ENCODE measurements at regions not wholly inside any gene's neighbourhood (a gene's known extent, or its start where the extent isn't known, plus 50 kb on each side); places are given as distances from the start of the nearest gene placed in this dataset.
"Not testable (repeated sequence)": the region's sequence is repeated elsewhere in the genome, so short reads cannot be mapped to it uniquely, and the experiment has no call there.

DNA sequence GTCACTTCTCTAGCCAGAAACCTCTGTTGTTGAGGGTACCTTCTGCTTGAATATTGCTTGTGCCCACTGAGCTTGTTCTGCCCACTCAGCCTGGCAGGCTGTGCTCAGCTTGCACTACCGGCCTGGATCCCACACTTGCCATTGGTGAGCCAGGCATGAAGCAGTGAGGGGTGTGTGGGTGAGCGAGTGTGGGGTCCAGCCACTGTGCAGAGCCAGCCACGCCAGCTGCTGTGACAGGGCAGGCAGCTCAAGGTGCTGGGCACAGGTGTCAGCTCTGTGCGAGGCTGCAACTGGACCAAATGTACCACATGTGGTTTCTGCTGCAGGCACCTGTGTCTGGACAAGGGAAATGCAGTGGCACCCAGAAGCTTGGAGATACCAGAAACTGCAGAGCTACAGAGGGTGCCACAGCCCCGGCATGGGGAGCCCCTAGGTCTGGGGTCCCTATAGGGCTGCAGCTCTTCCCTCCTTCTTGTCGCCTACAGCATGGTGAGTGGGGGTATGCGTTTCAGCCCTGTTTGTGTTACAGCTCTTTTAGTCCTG lies 305.1 kb upstream of the RIOK2 start:
- DNase-seq (ENCODE audit: low spot score): no peak

GRCh38 chr5:97489010-97489840 lies 306.2 kb upstream of the RIOK2 start:
- no peak for DNase-seq (ENCODE audit: low spot score)

DNA sequence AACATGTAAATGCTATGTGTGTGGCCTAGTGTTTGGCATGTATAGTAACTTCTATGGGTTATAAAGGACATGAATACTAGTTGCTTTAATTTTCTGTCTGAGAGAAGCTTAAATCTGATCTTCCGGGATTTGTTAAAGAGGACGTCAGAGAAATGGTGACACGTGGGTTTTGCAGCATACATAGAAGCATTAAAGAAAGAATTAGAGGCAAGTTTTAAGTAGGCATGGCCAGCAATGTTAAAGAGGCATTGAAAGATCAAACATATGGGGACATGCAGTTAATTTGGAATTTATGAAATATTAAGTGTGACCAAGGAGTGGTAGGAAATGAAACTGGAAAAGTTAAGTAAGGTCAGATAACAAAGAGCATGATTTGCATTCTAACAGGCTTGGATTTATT lies 311.4 kb upstream of the RIOK2 start:
- no peak for DNase-seq (ENCODE audit: low spot score)

DNA sequence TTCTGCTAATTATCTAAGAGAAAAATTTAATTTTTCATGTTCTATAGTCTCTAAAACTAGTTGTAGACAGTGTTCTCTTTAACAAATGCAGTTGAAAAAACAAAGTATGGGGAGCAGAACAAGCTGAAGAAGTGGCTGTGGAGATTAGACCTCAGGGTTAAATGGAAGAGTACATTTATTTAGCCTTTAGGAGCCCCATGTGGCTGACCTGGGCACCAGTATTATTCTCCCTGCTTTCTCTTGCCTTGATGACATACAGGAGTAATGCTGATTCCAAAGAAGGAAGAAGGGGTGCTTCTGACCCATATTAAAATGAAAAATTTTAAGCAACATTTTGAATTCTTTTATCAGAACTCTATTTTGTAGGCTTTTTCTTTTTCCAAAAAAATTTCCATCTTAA lies 312.3 kb upstream of the RIOK2 start:
- no peak for DNase-seq (ENCODE audit: low spot score)

GRCh38 chr5:97496037-97496436 lies 313.0 kb upstream of the RIOK2 start:
- no peak for DNase-seq (ENCODE audit: low spot score)

- DNase-seq (ENCODE audit: low spot score): no peak
Observed at GRCh38 chr5:97498657-97499056, 315.6 kb upstream of the RIOK2 start.

DNA sequence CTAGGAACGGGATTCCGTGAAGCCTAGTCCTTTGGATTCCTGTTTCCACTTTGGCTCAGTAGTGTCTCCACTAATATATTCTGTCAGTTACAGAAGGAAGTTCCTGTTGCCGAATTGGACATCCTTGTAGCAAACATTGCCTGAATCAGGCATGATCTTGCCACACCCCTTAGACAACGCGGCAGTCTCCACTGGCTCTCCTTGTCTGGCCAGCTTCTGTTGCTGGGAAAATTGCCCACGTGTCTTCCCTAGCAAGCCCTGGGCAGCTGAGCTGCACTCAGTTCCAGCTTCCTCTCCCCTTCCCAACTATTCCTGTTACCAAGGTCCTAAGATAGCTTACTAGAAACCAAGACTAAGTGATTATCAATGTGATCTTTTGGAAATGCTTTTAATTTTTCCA lies 316.6 kb upstream of the RIOK2 start:
- DNase-seq (ENCODE audit: low spot score): no peak

GRCh38 chr5:97501286-97501964 lies 318.4 kb upstream of the RIOK2 start:
- DNase-seq (ENCODE audit: low spot score): no peak

GRCh38 chr5:97501965-97502305 lies 318.9 kb upstream of the RIOK2 start:
- no peak for DNase-seq (ENCODE audit: low spot score)

DNA sequence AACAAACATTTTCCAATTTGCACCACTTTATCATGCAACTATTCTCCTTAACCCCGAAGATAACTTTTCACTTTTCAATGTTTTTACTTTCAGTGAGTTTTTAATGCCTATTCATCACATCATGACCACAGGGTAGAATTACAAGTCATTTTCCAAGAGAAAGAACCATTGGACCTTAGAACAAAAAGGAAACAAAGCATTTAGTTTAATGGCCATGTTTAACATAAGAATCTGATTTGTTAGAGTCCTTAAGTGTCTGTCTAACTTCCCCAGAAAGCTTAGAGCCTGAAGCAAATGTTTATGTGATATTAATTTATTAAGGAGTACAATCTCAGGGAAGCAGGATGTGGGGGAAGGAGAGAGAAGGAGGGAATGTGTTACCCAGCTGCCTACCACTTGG lies 325.8 kb upstream of the RIOK2 start:
- no peak for DNase-seq (ENCODE audit: low spot score)

- DNase-seq (ENCODE audit: low spot score): not testable (repeated sequence)
Observed at GRCh38 chr5:97519565-97519964, 336.5 kb upstream of the RIOK2 start.

- DNase-seq (ENCODE audit: low spot score): not testable (repeated sequence)
Observed at GRCh38 chr5:97523336-97523735, 340.3 kb upstream of the RIOK2 start.

GRCh38 chr5:97525780-97526179 lies 342.7 kb upstream of the RIOK2 start:
- DNase-seq (ENCODE audit: low spot score): no peak

- DNase-seq (ENCODE audit: low spot score): no peak
Observed at GRCh38 chr5:97528941-97529340, 345.9 kb upstream of the RIOK2 start.

DNA sequence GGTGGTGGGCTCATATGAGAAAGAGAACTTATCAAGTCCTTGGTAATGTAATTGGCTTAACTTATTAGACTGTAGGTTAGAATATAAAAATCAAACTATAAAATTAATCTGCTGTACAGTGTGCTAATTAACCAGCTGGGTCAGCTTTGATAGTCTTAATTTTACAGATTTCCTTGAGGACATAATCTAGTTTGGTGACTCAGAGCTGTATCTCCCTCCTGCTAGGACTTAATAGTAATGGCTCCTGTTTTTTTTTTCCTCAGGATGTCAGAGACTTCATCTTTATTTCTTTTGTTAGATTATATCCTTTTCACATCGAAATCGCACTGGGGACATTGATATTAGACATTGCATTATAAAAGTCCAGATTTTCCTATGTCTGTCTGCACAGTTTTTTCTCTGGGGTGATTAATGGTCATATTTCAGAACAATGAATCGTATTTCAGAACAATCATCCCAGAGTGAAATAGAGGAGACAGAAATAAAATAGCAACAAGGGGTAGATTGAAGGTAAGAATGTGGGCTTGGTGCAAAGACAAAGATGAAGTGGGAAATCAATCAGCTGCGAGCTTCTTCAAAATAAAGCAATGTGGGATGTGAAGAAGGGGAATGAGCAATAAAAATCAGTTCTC lies 346.4 kb upstream of the RIOK2 start:
- no peak for DNase-seq (ENCODE audit: low spot score)

DNA sequence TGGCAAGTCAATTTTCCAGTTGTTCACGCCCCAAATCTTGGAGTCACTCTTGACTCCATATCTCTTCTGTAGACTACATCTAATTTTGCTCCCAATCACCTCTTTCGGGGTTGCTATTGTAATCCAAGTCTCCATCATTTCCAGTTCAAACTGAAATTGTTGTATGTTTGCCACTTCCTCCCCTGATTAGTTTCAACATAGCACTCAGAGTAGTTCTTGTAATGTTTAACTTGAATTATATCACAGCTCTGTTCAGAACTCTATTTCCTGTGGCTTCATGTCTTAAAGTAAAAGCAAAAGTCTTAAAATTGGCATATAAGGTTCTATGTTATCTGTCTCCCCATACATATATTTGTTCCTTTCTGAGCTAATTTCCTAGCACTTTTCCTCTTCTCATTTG lies 348.5 kb upstream of the RIOK2 start:
- DNase-seq (ENCODE audit: low spot score): no peak

DNA sequence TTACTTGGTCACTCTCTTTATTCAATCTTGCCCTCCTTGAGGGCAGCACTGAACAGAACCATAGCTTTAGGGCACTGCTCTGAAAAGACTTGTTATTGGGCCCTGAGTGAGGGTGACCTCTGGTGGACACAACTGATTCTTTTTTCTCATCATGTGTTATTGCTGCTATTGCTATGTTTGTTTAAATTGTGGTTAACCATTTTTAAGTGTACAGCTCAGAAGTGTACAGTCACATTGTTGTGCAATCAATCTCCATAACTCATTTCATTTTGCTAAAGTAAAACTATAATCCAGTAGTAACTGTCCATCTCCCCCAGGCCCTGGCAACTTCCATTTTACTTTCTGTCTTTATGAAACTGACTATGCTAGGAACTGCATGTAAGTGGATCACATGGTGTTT lies 351.1 kb upstream of the RIOK2 start:
- peak; percentile 6 for DNase-seq (ENCODE audit: low spot score)

GRCh38 chr5:97536683-97537082 lies 353.6 kb upstream of the RIOK2 start:
- no peak for DNase-seq (ENCODE audit: low spot score)

- no peak for DNase-seq (ENCODE audit: low spot score)
Observed at GRCh38 chr5:97538912-97539311, 355.9 kb upstream of the RIOK2 start.

GRCh38 chr5:97541864-97542263 lies 358.8 kb upstream of the RIOK2 start:
- DNase-seq (ENCODE audit: low spot score): no peak

- DNase-seq (ENCODE audit: low spot score): no peak
Observed at GRCh38 chr5:97542469-97542868, 359.4 kb upstream of the RIOK2 start.

DNA sequence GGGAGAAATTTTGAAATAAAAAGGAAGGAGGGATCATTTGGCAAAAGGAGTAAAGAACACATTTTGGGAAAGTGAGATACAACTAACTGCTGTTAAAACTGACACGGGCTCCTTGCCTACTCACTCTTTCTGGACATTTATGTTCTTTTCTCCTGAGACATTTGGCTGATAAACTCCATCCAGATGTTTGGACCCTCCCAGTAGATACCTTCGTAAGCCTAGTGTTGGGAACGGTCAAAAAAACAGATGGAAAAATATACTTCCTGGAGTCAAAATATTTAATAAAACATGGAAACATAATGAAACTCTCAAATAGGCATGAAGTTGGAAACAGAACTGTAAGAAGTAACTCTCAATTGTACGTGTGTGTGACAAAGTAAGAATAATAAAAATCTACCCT lies 360.1 kb upstream of the RIOK2 start:
- no peak for DNase-seq (ENCODE audit: low spot score)

- no peak for DNase-seq (ENCODE audit: low spot score)
Observed at GRCh38 chr5:97544240-97544639, 361.2 kb upstream of the RIOK2 start.

Measured in CD4-positive, alpha-beta T cell treated with Interleukin-6 at 100 ng/mL for 8 hours (primary cell).